ENCODE measurements at regions not wholly inside any gene's neighbourhood (a gene's known extent, or its start where the extent isn't known, plus 50 kb on each side); places are given as distances from the start of the nearest gene placed in this dataset.

DNA sequence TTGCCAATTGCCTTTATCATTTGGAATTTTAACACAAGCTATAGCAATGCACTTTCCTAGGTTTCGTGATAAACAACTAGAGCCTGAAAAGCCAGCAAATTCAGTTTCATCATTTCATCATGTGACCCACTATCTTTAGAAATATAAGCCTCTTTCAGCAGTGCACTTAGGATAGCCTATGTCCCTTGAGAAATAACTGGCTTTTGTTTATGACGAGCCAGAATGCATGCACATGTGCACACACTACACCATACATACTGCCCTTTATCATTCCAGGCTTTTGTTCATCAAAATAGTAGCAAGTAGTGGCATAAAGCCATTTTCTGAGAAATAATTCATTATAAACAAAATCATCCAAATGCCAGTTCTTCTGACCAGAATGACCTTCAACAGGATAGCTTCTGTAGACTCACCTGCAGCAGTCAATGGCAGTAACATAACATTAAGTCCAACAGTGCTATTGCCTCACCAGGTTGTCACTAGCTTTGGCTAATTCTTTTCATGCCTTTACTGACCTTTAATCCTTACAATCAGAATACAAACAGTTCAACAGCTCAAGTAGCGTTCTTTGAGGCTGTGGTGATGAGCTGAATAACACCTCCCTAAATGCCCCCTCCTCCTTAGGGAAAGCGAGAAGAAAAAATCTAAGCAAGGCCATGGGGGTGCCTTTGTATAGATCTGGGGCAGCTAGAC, 132.3 kb upstream of the SMARCA2 start:
- peaks cover 10% of the 10 kb centered on the region for H3K9me2 ChIP-seq (ENCODE audit: insufficient read depth)
- TF ChIP-seq, protein P1, sequence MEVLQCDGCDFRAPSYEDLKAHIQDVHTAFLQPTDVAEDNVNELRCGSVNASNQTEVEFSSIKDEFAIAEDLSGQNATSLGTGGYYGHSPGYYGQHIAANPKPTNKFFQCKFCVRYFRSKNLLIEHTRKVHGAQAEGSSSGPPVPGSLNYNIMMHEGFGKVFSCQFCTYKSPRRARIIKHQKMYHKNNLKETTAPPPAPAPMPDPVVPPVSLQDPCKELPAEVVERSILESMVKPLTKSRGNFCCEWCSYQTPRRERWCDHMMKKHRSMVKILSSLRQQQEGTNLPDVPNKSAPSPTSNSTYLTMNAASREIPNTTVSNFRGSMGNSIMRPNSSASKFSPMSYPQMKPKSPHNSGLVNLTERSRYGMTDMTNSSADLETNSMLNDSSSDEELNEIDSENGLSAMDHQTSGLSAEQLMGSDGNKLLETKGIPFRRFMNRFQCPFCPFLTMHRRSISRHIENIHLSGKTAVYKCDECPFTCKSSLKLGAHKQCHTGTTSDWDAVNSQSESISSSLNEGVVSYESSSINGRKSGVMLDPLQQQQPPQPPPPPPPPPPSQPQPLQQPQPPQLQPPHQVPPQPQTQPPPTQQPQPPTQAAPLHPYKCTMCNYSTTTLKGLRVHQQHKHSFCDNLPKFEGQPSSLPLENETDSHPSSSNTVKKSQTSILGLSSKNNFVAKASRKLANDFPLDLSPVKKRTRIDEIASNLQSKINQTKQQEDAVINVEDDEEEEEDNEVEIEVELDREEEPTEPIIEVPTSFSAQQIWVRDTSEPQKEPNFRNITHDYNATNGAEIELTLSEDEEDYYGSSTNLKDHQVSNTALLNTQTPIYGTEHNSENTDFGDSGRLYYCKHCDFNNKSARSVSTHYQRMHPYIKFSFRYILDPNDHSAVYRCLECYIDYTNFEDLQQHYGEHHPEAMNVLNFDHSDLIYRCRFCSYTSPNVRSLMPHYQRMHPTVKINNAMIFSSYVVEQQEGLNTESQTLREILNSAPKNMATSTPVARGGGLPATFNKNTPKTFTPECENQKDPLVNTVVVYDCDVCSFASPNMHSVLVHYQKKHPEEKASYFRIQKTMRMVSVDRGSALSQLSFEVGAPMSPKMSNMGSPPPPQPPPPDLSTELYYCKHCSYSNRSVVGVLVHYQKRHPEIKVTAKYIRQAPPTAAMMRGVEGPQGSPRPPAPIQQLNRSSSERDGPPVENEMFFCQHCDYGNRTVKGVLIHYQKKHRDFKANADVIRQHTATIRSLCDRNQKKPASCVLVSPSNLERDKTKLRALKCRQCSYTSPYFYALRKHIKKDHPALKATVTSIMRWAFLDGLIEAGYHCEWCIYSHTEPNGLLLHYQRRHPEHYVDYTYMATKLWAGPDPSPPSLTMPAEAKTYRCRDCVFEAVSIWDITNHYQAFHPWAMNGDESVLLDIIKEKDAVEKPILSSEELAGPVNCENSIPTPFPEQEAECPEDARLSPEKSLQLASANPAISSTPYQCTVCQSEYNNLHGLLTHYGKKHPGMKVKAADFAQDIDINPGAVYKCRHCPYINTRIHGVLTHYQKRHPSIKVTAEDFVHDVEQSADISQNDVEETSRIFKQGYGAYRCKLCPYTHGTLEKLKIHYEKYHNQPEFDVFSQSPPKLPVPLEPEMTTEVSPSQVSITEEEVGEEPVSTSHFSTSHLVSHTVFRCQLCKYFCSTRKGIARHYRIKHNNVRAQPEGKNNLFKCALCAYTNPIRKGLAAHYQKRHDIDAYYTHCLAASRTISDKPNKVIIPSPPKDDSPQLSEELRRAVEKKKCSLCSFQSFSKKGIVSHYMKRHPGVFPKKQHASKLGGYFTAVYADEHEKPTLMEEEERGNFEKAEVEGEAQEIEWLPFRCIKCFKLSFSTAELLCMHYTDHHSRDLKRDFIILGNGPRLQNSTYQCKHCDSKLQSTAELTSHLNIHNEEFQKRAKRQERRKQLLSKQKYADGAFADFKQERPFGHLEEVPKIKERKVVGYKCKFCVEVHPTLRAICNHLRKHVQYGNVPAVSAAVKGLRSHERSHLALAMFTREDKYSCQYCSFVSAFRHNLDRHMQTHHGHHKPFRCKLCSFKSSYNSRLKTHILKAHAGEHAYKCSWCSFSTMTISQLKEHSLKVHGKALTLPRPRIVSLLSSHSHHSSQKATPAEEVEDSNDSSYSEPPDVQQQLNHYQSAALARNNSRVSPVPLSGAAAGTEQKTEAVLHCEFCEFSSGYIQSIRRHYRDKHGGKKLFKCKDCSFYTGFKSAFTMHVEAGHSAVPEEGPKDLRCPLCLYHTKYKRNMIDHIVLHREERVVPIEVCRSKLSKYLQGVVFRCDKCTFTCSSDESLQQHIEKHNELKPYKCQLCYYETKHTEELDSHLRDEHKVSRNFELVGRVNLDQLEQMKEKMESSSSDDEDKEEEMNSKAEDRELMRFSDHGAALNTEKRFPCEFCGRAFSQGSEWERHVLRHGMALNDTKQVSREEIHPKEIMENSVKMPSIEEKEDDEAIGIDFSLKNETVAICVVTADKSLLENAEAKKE (CRISPR knock-in tag; IDR thresholded peaks at IDR 0.05), result no peak
- TF ChIP-seq POLR2AphosphoS5 (IDR thresholded peaks at IDR 0.05; ENCODE audit: low read depth), result no peak
- TF ChIP-seq, protein P2, sequence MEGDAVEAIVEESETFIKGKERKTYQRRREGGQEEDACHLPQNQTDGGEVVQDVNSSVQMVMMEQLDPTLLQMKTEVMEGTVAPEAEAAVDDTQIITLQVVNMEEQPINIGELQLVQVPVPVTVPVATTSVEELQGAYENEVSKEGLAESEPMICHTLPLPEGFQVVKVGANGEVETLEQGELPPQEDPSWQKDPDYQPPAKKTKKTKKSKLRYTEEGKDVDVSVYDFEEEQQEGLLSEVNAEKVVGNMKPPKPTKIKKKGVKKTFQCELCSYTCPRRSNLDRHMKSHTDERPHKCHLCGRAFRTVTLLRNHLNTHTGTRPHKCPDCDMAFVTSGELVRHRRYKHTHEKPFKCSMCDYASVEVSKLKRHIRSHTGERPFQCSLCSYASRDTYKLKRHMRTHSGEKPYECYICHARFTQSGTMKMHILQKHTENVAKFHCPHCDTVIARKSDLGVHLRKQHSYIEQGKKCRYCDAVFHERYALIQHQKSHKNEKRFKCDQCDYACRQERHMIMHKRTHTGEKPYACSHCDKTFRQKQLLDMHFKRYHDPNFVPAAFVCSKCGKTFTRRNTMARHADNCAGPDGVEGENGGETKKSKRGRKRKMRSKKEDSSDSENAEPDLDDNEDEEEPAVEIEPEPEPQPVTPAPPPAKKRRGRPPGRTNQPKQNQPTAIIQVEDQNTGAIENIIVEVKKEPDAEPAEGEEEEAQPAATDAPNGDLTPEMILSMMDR (conservative IDR thresholded peaks at IDR 0.05; ENCODE audit: low read depth in 2 of 2), result no peak
- no peak for TF ChIP-seq ZNF331 (CRISPR knock-in tag; IDR thresholded peaks at IDR 0.05; ENCODE audit: low read depth)
- TF ChIP-seq EZH2phosphoT487 (IDR thresholded peaks at IDR 0.05; ENCODE audit: unreplicated experiment), result no peak
- no peak for TF ChIP-seq JUNB (IDR thresholded peaks at IDR 0.05; ENCODE audit: unreplicated experiment)
- TF ChIP-seq EZH2 (IDR thresholded peaks at IDR 0.05; ENCODE audit: low read depth, unreplicated experiment), result no peak
- TF ChIP-seq CREB1 (CRISPR knock-in tag; IDR thresholded peaks at IDR 0.05; ENCODE audit: low read depth), result no peak
- TF ChIP-seq ZNF114 (CRISPR knock-in tag; IDR thresholded peaks at IDR 0.05), result no peak
- TF ChIP-seq, protein P3, sequence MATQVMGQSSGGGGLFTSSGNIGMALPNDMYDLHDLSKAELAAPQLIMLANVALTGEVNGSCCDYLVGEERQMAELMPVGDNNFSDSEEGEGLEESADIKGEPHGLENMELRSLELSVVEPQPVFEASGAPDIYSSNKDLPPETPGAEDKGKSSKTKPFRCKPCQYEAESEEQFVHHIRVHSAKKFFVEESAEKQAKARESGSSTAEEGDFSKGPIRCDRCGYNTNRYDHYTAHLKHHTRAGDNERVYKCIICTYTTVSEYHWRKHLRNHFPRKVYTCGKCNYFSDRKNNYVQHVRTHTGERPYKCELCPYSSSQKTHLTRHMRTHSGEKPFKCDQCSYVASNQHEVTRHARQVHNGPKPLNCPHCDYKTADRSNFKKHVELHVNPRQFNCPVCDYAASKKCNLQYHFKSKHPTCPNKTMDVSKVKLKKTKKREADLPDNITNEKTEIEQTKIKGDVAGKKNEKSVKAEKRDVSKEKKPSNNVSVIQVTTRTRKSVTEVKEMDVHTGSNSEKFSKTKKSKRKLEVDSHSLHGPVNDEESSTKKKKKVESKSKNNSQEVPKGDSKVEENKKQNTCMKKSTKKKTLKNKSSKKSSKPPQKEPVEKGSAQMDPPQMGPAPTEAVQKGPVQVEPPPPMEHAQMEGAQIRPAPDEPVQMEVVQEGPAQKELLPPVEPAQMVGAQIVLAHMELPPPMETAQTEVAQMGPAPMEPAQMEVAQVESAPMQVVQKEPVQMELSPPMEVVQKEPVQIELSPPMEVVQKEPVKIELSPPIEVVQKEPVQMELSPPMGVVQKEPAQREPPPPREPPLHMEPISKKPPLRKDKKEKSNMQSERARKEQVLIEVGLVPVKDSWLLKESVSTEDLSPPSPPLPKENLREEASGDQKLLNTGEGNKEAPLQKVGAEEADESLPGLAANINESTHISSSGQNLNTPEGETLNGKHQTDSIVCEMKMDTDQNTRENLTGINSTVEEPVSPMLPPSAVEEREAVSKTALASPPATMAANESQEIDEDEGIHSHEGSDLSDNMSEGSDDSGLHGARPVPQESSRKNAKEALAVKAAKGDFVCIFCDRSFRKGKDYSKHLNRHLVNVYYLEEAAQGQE (IDR thresholded peaks at IDR 0.05; ENCODE audit: unreplicated experiment), result no peak
- TF ChIP-seq, protein P4, sequence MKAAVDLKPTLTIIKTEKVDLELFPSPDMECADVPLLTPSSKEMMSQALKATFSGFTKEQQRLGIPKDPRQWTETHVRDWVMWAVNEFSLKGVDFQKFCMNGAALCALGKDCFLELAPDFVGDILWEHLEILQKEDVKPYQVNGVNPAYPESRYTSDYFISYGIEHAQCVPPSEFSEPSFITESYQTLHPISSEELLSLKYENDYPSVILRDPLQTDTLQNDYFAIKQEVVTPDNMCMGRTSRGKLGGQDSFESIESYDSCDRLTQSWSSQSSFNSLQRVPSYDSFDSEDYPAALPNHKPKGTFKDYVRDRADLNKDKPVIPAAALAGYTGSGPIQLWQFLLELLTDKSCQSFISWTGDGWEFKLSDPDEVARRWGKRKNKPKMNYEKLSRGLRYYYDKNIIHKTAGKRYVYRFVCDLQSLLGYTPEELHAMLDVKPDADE (IDR thresholded peaks at IDR 0.05), result no peak
- TF ChIP-seq STAT1 (IDR thresholded peaks at IDR 0.05; ENCODE audit: unreplicated experiment), result no peak
- no peak for TF ChIP-seq NANOG (IDR thresholded peaks at IDR 0.05; ENCODE audit: borderline replicate concordance)
- H3K4me2 ChIP-seq, result no peak overlapping the region
- DNase-seq (ENCODE audit: low spot score) (no peak), ATAC-seq (no peak)
- no peaks in the 10 kb centered on the region for H4K20me1 ChIP-seq (replicated peaks; ENCODE audit: insufficient read depth)
- H3K27me3 ChIP-seq (ENCODE audit: insufficient read depth), result no peaks in the 10 kb centered on the region
- Mint-ChIP-seq H3K9me3 (no peaks in the 10 kb centered on the region), H3K27ac (no peak overlapping the region), H3K27me3 (ENCODE audit: insufficient read depth, low read depth, poor library complexity) (no peaks in the 10 kb centered on the region), H3K4me3 (no peak overlapping the region), H3K4me1 (no peaks in the 10 kb centered on the region), H3K36me3 (ENCODE audit: low read depth) (no peaks in the 10 kb centered on the region)
- H3K4me1 ChIP-seq (ENCODE audit: insufficient read depth), result no peaks in the 10 kb centered on the region
- no peak overlapping the region for H2AFZ ChIP-seq
- H3K79me2 ChIP-seq (replicated peaks; ENCODE audit: insufficient read depth), result no peaks in the 10 kb centered on the region
- H3K36me3 ChIP-seq (ENCODE audit: insufficient read depth), result no peaks in the 10 kb centered on the region
- no peaks in the 10 kb centered on the region for H3F3A ChIP-seq (replicated peaks; ENCODE audit: low read depth)
- no peak overlapping the region for H3K4me3 ChIP-seq
- H3K27ac ChIP-seq (ENCODE audit: low read depth), result no peak overlapping the region

Data from GM23338 (cell line).